ENCODE measurements at regions not wholly inside any gene's neighbourhood (a gene's known extent, or its start where the extent isn't known, plus 50 kb on each side); places are given as distances from the start of the nearest gene placed in this dataset.
"Not testable (repeated sequence)": the region's sequence is repeated elsewhere in the genome, so short reads cannot be mapped to it uniquely, and the experiment has no call there.

DNA sequence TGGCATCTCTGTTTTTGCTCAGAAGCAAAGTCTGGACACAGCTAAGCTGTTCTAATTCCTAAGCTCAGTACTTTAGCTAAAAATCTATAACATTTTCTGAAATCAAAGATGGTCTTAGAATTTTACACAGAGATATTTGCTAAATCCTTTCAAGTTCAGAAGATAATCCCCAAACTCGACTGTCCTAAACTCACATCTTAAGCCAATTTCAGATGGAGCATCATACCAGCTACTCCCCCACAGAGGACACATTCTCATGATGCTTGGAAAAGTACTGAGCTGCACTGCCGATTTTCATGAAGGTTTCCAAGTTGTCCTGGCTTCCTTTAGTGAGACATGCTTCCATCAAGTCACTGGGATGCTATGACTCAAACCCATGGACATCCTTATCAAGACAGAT lies 535.5 kb downstream of the SUCLG1 start:
- ChIA-PET CTCF (no interaction called here), POLR2A (no interaction called here)
- no peak overlapping the region for H3K27ac Mint-ChIP-seq

DNA sequence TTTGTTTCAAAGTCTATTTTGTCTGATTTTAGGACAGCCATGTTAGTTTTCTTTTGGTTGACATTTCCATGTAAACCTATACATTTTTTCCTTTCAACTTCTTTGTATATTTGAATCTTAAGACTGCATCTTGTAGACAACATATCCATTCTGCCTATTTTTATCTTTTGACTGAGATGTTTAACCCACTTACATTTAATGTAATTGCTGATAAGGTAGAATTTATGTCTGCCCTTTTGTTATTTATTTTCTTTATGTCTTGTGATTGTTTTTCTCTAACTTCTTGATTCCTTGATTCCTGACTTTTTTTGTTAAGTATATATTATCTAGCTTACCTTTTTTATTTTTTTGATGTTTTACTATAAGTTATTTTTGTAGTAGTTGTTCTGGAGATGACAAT lies 542.5 kb downstream of the SUCLG1 start:
- DNase-seq = no peak
- no peak overlapping the region for H3K27ac Mint-ChIP-seq
- POLR2A ChIA-PET = no interaction called here
- CTCF ChIA-PET = no interaction called here
- no peaks in the 10 kb centered on the region for H3K36me3 Mint-ChIP-seq
- intact Hi-C loops (cut with micrococcal nuclease) = no loop called here
- H3K9me3 Mint-ChIP-seq = no peaks in the 10 kb centered on the region
- H3K4me3 Mint-ChIP-seq = no peak overlapping the region
- no peaks in the 10 kb centered on the region for H3K27me3 Mint-ChIP-seq
- no peaks in the 10 kb centered on the region for H3K4me1 Mint-ChIP-seq (ENCODE audit: low read depth)

More for the DNA sequence above, 535.5 kb downstream of the SUCLG1 start:
- no peaks in the 10 kb centered on the region for H3K9me3 Mint-ChIP-seq
- peaks cover 1% of the 10 kb centered on the region for H3K27me3 Mint-ChIP-seq
- H3K36me3 Mint-ChIP-seq = no peaks in the 10 kb centered on the region
- no peak overlapping the region for H3K4me3 Mint-ChIP-seq
- intact Hi-C loops (cut with micrococcal nuclease) = no loop called here
- H3K4me1 Mint-ChIP-seq (ENCODE audit: low read depth) = no peaks in the 10 kb centered on the region
- DNase-seq = no peak

DNA sequence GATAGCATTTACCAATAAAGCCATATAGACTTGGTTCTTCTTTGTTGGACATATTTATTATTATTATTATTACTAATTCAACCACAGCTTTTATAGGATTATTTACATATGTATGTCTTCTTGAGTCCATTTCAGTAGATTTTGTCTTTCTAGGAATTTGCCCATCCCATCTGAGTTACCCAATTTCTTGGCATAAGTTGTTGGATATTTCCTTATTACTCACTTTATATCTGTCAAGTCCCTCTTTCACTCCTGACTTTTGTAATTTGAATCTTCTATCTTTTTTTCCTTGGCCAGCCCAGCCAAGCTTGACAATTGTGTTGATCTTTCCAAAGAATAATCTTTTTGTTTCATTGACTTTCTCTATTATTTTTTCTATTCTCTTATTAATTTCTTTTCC lies 543.7 kb downstream of the SUCLG1 start:
- no peaks in the 10 kb centered on the region for H3K27me3 Mint-ChIP-seq

DNA sequence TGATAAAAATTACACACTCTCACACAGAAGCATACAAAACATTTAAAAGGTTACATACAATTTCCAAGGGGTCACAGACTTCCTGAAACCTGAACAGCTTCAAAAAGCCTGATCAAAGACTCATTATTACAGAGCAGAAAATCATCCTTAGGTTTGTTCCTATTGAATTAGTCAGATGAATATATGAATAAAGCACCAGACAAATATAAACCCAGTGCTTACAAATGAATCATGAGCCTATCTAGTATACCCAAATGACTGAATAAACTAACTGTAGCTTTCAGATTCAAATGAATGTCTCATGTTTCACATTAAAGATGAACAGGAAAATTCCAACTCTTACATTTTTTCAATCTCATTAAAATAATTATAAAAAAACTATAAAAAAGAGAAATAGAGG lies 550.3 kb downstream of the SUCLG1 start:
- POLR2A ChIA-PET = no interaction called here
- H3K4me1 Mint-ChIP-seq (ENCODE audit: low read depth) = no peaks in the 10 kb centered on the region

More for the DNA sequence above, 543.7 kb downstream of the SUCLG1 start:
- Mint-ChIP-seq H3K4me3 (no peak overlapping the region), H3K9me3 (no peaks in the 10 kb centered on the region), H3K4me1 (ENCODE audit: low read depth) (no peaks in the 10 kb centered on the region), H3K36me3 (no peaks in the 10 kb centered on the region), H3K27ac (no peak overlapping the region)
- DNase-seq = no peak
- ChIA-PET CTCF (no interaction called here), POLR2A (no interaction called here)
- intact Hi-C loops (cut with micrococcal nuclease) = no loop called here

DNA sequence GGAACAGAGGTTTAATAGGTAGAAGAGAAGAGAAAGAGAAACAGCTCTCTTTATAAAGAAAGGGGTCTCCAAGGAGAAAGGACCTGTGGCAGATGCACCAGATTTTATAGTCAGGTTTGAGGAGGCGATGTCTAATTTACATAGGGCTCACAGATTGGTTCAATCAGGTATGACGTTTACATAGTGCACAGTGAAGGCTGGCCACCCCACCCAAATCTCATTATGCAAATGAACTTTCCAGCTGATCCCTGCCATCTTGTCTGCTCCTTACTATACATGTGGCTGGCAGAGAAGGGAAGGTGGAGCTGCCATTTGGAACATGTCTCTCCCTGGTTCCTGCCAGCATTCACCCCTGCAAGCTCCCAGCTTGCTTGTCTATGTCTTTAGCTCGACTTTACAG lies 557.8 kb downstream of the SUCLG1 start:
- CTCF ChIA-PET = no interaction called here
- no peak overlapping the region for H3K4me3 Mint-ChIP-seq

More for the DNA sequence above, 550.3 kb downstream of the SUCLG1 start:
- Mint-ChIP-seq H3K36me3 (no peaks in the 10 kb centered on the region), H3K27ac (no peak overlapping the region), H3K4me3 (no peak overlapping the region), H3K9me3 (no peaks in the 10 kb centered on the region), H3K27me3 (peaks cover 1% of the 10 kb centered on the region)
- no peak for DNase-seq
- intact Hi-C loops (cut with micrococcal nuclease) = no loop called here
- CTCF ChIA-PET = no interaction called here

DNA sequence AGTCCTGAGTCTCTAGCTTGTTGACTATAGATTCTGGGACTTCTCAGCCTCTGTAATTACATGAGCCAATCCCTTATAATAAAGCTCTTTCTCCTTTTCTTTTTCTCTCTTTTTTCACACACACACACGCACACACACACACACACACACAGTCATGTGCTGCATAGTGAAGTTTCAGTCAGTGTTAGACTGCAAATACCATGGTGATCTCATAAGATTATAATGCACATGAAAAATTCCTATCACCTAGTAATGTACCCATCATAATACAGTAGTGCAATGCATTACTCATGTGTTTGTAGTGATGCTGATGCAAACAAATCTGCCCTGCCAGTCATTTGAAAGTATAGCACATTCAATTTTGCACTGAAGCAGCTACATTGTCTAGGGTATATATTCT lies 558.2 kb downstream of the SUCLG1 start:
- intact Hi-C loops (cut with micrococcal nuclease) = no loop called here
- Mint-ChIP-seq H3K9me3 (no peaks in the 10 kb centered on the region), H3K4me3 (no peak overlapping the region), H3K27me3 (peaks cover 2% of the 10 kb centered on the region), H3K27ac (no peak overlapping the region), H3K4me1 (ENCODE audit: low read depth) (no peaks in the 10 kb centered on the region), H3K36me3 (no peaks in the 10 kb centered on the region)
- CTCF ChIA-PET = no interaction called here
- DNase-seq = no peak
- POLR2A ChIA-PET = no interaction called here

More for the DNA sequence above, 557.8 kb downstream of the SUCLG1 start:
- Mint-ChIP-seq H3K9me3 (no peaks in the 10 kb centered on the region), H3K27me3 (peaks cover 2% of the 10 kb centered on the region), H3K4me1 (ENCODE audit: low read depth) (no peaks in the 10 kb centered on the region), H3K27ac (no peak overlapping the region), H3K36me3 (no peaks in the 10 kb centered on the region)
- POLR2A ChIA-PET = no interaction called here
- DNase-seq = no peak
- intact Hi-C loops (cut with micrococcal nuclease) = no loop called here

DNA sequence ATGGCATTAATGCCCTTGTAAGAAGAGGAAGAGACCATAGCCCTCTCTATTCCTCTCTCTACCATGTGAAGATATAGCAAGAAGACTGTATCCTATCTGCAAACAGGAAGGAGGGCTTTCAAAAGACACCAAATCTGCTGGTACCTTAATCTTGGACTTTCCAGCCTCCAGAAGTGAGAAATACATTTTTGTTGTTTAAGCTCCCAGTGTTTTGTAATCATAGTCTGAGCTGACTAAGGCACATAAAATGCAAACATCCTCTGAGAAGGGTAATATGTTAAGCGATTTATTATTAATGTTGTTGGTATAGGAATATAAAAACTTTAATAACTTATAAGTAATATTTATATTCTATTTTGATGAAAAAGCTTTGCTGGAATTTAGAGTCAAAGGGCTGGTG lies 559.8 kb downstream of the SUCLG1 start:
- CTCF ChIA-PET = no interaction called here
- no peak overlapping the region for H3K4me3 Mint-ChIP-seq
- peaks cover 5% of the 10 kb centered on the region for H3K27me3 Mint-ChIP-seq

DNA sequence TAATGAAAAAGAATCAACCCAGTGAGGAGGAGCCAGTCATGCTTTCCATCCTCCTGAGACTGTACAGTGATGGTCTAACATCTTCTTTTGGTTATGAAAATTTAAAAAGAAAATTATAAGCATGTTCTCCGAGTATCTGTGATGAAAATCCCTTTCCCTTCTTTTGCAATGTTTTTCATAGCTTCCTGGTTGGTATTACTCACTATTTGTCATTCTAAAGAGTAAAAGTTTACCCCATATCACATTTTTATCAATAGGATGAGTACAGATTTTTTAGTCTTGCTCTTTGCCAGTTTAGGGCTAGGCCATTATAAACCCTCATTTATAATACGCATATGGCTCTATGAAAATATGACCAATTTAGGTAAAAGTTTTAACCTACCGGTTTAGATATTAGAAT lies 564.1 kb downstream of the SUCLG1 start:
- intact Hi-C loops (cut with micrococcal nuclease) = no loop called here
- no peaks in the 10 kb centered on the region for H3K4me1 Mint-ChIP-seq (ENCODE audit: low read depth)
- ChIA-PET CTCF (no interaction called here), POLR2A (no interaction called here)
- H3K4me3 Mint-ChIP-seq = no peak overlapping the region
- H3K9me3 Mint-ChIP-seq = no peaks in the 10 kb centered on the region
- DNase-seq = no peak
- no peak overlapping the region for H3K27ac Mint-ChIP-seq
- peaks cover 7% of the 10 kb centered on the region for H3K27me3 Mint-ChIP-seq
- no peaks in the 10 kb centered on the region for H3K36me3 Mint-ChIP-seq

More for the DNA sequence above, 559.8 kb downstream of the SUCLG1 start:
- H3K27ac Mint-ChIP-seq = no peak overlapping the region
- DNase-seq = no peak
- intact Hi-C loops (cut with micrococcal nuclease) = no loop called here
- no peaks in the 10 kb centered on the region for H3K4me1 Mint-ChIP-seq (ENCODE audit: low read depth)
- no peaks in the 10 kb centered on the region for H3K36me3 Mint-ChIP-seq
- POLR2A ChIA-PET = no interaction called here
- no peaks in the 10 kb centered on the region for H3K9me3 Mint-ChIP-seq

DNA sequence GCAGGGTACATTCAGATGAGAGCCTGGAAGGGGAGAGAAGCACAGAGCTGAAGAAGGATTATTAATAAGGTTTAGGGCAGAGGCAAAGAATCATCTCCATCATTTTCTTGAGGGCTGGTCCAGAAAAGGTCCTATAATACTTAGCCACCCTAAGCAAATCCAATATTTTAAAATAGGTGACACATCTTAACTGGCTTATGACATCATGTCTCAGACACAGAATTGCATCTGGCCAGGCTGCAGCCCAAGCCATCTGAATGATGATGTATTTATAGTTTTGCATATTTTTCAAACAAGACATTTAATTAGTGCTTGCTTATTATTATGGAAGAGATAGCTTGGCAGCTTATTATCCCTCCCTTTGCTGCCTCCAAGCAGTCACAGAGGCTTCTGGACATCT lies 571.3 kb downstream of the SUCLG1 start:
- Mint-ChIP-seq H3K27me3 (peaks cover 1% of the 10 kb centered on the region), H3K27ac (no peak overlapping the region), H3K9me3 (no peaks in the 10 kb centered on the region), H3K4me3 (no peak overlapping the region), H3K4me1 (ENCODE audit: low read depth) (no peaks in the 10 kb centered on the region), H3K36me3 (no peaks in the 10 kb centered on the region)
- intact Hi-C loops (cut with micrococcal nuclease) = no loop called here
- DNase-seq = no peak
- CTCF ChIA-PET = no interaction called here
- POLR2A ChIA-PET = no interaction called here

DNA sequence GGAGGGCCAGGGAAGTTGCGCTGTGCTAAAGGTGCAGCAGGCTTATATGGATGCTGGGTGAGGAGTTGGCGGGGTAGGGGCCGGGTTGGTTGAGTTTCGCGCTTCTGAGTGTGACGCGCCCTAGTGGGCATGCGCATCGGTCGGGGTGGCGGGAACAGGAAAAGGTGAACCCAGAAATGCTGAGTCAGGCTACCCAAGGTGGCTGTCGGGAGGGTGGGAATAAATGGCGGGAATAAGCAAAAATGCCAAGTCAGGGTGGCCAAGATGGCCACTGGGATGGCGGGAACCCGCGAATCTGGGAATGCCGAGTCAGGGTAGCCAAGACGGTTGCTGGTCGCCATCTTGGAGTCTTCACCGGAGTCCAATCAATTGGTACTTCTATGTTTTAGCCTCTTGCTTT lies 580.0 kb downstream of the SUCLG1 start:
- Mint-ChIP-seq H3K4me3 (no peak overlapping the region), H3K27ac (no peak overlapping the region), H3K4me1 (ENCODE audit: low read depth) (no peaks in the 10 kb centered on the region), H3K36me3 (no peaks in the 10 kb centered on the region), H3K27me3 (no peaks in the 10 kb centered on the region), H3K9me3 (peaks cover 36% of the 10 kb centered on the region)
- CTCF ChIA-PET = no interaction called here
- no peak for DNase-seq
- intact Hi-C loops (cut with micrococcal nuclease) = no loop called here
- POLR2A ChIA-PET = no interaction called here

DNA sequence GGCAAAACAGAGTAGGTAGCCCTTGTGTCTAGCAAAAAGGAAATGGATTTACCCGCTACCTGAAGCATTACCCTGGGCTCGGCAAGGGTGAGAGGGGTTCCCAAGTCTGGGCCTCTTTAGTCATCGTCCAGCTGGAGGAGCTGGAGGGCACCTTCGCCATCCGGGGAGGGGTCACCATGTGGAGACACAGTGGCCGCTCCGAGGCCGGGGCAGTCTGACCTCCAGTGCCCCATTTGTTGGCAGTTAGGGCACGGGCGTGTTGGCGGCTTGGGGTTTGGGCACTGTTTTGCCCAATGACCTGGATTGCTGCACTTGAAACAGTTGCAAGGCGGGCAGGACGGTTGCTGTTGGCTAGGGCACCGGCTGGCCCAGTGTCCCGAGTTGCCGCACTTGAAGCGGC lies 581.8 kb downstream of the SUCLG1 start:
- POLR2A ChIA-PET; CTCF ChIA-PET; H3K27me3 Mint-ChIP-seq; DNase-seq; H3K27ac Mint-ChIP-seq; H3K4me3 Mint-ChIP-seq; H3K36me3 Mint-ChIP-seq; intact Hi-C loops (cut with micrococcal nuclease); H3K4me1 Mint-ChIP-seq (ENCODE audit: low read depth): not testable (repeated sequence)
- peaks cover 48% of the 10 kb centered on the region for H3K9me3 Mint-ChIP-seq

DNA sequence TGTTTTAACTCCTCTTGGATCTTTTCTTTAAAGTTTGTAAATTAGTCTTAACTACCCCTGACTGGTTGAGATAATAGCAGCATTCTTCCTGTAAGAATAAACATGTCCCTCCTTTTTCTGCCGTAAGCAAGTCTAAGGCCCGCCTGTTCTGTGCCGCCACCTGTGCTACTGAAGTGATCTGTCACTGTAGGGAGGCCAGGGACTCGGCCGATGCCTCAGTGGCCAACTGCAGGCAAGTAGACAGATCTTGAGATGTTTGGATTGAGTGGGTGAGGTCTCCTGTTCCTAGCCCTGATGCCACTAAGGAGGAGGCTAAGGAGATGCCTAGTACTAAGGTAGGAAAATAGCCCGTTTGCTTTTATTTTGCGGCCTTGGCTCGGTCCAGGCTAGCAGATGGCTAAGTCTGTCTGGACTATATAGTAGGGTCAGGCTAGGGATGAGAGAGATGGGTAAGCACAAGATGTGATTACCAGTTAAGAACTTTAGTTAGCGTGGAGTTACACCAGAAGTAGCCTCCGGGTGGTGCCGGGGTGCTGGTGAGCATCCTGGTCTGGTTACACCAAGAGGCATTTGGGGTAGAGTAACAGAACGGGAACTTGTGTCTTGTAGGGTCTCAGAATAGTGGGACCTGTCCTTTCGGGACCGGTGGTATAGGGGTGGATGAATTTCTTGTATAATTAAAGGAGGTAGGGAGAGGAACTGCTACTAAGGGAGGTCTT lies 584.2 kb downstream of the SUCLG1 start:
- ChIA-PET POLR2A (no interaction called here), CTCF (no interaction called here)
- intact Hi-C loops (cut with micrococcal nuclease) = no loop called here
- H3K4me1 Mint-ChIP-seq (ENCODE audit: low read depth) = no peaks in the 10 kb centered on the region
- no peak overlapping the region for H3K4me3 Mint-ChIP-seq
- no peaks in the 10 kb centered on the region for H3K27me3 Mint-ChIP-seq
- H3K36me3 Mint-ChIP-seq = no peaks in the 10 kb centered on the region
- H3K27ac Mint-ChIP-seq = no peak overlapping the region
- DNase-seq = no peak
- peaks cover 48% of the 10 kb centered on the region for H3K9me3 Mint-ChIP-seq

DNA sequence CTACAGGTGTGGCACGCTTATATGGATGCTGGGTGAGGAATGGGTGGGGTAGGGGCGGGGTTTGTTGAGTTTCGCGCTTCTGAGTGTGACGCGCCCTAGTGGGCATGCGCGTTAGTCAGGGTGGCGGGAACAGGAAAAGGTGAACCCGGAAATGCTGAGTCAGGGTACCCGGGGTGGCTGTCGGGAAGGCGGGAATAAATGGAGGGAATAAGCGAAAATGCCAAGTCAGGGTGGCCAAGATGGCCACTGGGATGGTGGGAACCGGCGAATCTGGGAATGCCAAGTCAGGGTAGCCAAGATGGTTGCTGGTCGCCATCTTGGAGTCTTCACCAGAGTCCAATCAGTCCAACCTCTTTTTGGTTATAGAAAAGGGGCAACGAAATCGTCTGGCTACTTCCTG lies 585.0 kb downstream of the SUCLG1 start:
- Mint-ChIP-seq H3K9me3 (peaks cover 44% of the 10 kb centered on the region), H3K4me1 (ENCODE audit: low read depth) (no peaks in the 10 kb centered on the region), H3K27ac (no peak overlapping the region), H3K4me3 (no peak overlapping the region), H3K27me3 (no peaks in the 10 kb centered on the region), H3K36me3 (no peaks in the 10 kb centered on the region)
- no peak for DNase-seq
- intact Hi-C loops (cut with micrococcal nuclease) = no loop called here
- CTCF ChIA-PET = no interaction called here
- POLR2A ChIA-PET = no interaction called here

Data from activated CD4-positive, alpha-beta memory T cell treated with anti-CD3 and anti-CD28 coated beads for 36 hours (primary cell).